Stimulated activated CD4-positive, alpha-beta T cell treated with anti-CD3 and anti-CD28 coated beads, TNF-alpha, amount 100 ng/mL, for 1 hour (primary cell): ENCODE measurements at regions not wholly inside any gene's neighbourhood (a gene's known extent, or its start where the extent isn't known, plus 50 kb on each side); places are given as distances from the start of the nearest gene placed in this dataset.

Source experiments
- DNase-seq, 3 donors: peaks; one replicate each; pipeline ENCODE4 v3.0.0-alpha.2; 2020; ENCODE audit warnings: low read depth in 3 of 3, low spot score in 1 of 3

DNA sequence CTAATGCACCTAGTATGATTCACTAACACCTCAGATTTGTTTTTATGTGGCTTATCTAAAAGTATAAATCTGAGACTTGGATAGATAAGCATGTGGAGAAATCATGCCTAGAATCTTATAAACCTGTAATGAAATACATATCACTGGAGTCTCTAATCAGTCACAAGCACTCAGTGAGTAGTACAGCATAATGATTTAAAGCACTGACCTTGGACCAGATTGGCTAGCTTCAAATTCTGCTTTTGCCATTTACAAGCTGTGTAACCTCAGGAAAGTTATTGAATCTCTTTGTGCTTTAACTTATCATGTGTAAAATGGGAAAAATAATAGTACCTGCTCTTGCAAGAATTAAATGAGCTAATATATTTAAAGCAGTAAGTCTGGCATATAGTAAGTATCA, 61.2 kb upstream of the ALDH1A1 start:
- DNase-seq, result no peak

GRCh38 chr9:73011956-73012355, 59.1 kb upstream of the ALDH1A1 start:
- DNase-seq, result no peak

- DNase-seq, result no peak
Measured at GRCh38 chr9:73011181-73011750, 58.4 kb upstream of the ALDH1A1 start.

DNA sequence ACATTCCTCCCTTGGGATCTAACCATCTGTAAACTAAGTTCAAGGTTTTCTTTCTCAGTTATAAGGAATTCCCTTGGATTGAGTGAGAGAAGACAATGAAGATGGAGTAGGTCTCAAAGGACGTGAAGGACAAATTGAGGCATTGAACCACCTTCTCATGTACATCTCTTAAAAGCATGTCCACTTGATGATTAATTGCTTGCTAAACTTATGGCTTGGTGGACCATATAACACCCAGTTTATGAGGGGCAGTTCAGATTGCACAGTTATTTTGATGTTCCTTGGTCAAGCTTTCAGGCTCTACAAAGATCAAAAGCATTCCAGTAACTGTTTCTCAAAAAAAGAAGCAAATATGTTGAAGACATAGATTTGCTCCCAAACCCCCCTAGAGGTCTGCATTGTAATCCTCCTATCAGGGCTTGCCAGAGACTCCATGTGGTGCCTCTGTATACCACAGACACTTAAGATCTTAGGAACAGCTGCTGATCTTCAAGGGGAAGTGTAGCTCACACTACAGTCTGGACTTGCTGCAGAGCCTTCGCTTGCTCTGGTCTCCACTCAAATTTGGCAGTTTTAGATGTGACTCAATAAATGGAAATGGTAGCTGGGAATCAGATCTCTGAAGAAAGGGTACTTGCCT, 56.9 kb upstream of the ALDH1A1 start:
- DNase-seq, result no peak

DNA sequence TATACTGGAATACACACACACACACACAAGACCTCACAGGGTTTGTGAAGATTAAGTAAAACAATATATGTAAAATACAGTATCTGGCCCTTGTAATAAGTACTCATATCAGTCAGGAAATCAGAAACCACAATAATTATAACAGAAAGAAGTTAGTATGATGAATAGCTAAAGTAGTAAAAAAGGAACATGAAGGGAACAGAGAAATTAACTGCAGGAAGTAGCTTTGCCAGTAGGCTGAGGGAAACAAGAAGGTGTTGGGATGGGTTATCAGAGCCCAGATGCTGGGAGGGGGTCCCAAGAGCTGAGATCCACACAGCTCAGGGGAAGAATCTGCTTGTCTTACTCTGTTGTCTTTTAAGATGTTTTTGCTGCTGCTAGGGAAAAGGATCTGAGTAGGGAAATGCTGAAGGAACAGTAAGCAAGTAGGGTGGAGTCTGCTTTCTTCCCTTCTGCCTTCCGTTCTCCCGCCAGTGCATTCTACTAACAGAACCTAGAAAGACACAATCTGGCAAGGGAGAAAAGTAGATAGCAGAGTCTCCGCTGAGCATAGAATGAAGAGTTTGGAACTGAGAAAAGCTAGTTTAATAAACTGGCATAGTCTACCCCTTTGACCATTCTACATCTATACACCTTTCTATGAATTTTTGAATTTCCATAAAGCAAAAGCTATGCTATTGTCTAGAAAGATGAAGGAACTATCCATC, 55.3 kb upstream of the ALDH1A1 start:
- DNase-seq, result no peak

DNA sequence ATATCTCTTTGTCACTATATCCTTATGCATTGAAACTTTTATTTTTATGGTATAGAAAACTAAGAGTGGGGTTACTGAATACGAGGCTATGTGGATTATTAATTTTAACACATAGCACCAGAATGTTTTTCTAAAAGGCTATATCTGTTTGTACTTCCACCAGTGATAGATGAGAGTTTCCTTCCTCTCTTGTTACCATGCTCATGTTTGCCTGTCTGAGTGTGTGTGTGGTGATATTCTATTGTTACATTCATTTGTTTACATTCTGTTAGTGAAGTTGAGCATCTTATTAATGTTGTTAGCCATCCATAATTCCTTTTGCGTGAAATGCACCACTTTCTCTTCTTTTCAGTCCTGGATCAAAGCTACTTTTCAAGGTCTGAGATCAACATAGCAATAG, 54.1 kb upstream of the ALDH1A1 start:
- DNase-seq, result no peak
